ENCODE measurements at regions not wholly inside any gene's neighbourhood (a gene's known extent, or its start where the extent isn't known, plus 50 kb on each side); places are given as distances from the start of the nearest gene placed in this dataset.

DNA sequence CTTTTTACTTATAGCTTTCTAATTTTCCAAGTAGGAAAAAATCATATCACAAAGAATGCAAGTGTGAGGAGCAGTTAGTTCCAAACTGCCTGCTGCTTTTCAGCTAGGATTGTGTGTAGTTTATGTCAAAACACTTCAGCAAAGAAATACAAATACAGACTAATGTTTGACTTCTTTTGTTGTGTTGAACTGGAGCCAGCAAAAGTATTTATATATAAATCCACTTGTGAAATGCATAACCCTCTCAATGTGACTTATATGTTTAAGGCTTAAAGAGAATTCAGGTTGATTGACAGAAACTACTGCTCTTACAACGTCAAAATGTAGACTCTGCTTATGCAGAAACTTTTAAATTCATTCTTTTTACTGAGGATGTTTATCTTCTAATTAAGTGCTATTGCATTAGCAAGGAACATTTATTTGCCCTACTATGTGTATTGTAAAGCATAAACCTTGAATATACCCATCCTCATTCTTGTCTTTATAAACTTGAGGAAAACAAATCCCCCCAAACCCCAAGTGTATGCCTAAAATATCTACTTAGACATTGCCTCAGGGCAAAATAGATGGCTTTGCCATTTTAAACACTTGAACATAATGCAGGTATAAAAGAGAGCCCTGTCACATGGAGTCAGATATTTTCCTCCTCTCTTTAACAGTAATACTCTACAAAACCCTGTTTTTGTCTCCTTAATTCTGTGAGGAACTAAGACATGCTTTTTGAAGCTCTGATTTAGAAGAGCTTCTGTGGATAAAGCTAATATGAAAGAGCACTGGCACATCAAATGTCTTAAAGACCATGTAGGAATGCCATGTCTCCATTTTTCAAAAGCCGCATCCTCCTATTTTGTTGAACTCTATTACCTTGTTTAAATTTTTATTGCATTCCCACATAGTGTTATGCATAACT, 302.8 kb upstream of the TBC1D5 start:
- peaks cover 15% of the 10 kb centered on the region for H3K4me1 Mint-ChIP-seq (ENCODE audit: low read depth, unreplicated experiment)
- H3K9me3 Mint-ChIP-seq (ENCODE audit: unreplicated experiment) = no peaks in the 10 kb centered on the region
- no peak overlapping the region for H3K27ac Mint-ChIP-seq (ENCODE audit: unreplicated experiment)
- no peaks in the 10 kb centered on the region for H3K36me3 Mint-ChIP-seq (ENCODE audit: unreplicated experiment)
- DNase-seq = no peak
- no peak overlapping the region for H3K4me3 Mint-ChIP-seq (ENCODE audit: unreplicated experiment)
- TF ChIP-seq, protein P1, sequence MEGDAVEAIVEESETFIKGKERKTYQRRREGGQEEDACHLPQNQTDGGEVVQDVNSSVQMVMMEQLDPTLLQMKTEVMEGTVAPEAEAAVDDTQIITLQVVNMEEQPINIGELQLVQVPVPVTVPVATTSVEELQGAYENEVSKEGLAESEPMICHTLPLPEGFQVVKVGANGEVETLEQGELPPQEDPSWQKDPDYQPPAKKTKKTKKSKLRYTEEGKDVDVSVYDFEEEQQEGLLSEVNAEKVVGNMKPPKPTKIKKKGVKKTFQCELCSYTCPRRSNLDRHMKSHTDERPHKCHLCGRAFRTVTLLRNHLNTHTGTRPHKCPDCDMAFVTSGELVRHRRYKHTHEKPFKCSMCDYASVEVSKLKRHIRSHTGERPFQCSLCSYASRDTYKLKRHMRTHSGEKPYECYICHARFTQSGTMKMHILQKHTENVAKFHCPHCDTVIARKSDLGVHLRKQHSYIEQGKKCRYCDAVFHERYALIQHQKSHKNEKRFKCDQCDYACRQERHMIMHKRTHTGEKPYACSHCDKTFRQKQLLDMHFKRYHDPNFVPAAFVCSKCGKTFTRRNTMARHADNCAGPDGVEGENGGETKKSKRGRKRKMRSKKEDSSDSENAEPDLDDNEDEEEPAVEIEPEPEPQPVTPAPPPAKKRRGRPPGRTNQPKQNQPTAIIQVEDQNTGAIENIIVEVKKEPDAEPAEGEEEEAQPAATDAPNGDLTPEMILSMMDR (IDR thresholded peaks at IDR 0.05; ENCODE audit: partially characterized antibody, unreplicated experiment) = no peak
- H3K27me3 Mint-ChIP-seq (ENCODE audit: unreplicated experiment) = no peaks in the 10 kb centered on the region

DNA sequence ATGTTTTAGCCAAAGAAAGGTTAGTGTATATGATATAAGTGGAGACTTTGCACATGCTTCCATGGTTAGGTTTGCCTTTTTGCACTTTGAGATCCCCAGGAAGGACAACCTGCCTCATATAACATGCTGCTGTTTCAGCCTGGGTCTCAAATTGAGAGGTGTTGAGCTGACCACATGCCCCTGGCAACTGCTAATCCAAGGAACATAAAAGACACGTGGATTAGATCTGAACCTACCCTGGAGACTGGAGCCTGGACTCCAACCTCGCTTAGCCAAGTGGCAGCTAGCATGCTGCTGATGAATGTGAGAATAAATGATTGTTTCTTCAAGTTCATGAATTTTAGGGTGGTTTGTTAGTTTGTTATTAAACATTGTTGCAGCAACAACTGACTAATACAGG, 301.8 kb upstream of the TBC1D5 start:
- H3K36me3 Mint-ChIP-seq (ENCODE audit: unreplicated experiment) = no peaks in the 10 kb centered on the region
- H3K27me3 Mint-ChIP-seq (ENCODE audit: unreplicated experiment) = no peaks in the 10 kb centered on the region
- TF ChIP-seq, protein P1 (IDR thresholded peaks at IDR 0.05; ENCODE audit: partially characterized antibody, unreplicated experiment) = no peak
- H3K4me1 Mint-ChIP-seq (ENCODE audit: low read depth, unreplicated experiment) = peaks cover 8% of the 10 kb centered on the region
- no peak overlapping the region for H3K4me3 Mint-ChIP-seq (ENCODE audit: unreplicated experiment)
- no peaks in the 10 kb centered on the region for H3K9me3 Mint-ChIP-seq (ENCODE audit: unreplicated experiment)
- DNase-seq = no peak
- no peak overlapping the region for H3K27ac Mint-ChIP-seq (ENCODE audit: unreplicated experiment)

DNA sequence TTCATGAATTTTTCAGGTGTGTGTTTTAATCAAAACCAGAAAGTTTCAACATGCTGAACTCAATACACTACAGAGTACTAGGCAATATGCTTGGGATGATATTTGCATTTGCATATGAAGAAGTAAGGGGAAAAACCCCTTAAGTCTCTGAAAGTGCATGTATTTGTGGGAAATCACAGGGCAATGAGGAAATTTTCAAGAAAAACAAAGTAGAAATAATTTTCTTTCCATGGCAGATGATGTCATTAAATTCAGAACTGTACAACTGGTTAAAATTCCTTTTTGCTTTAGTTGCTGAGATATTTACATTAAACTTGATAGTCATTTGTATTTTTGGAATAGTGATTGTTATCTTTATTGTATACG, 294.0 kb upstream of the TBC1D5 start:
- no peak overlapping the region for H3K27ac Mint-ChIP-seq (ENCODE audit: unreplicated experiment)
- H3K4me3 Mint-ChIP-seq (ENCODE audit: unreplicated experiment) = no peak overlapping the region
- no peak for DNase-seq
- H3K9me3 Mint-ChIP-seq (ENCODE audit: unreplicated experiment) = no peaks in the 10 kb centered on the region
- H3K4me1 Mint-ChIP-seq (ENCODE audit: low read depth, unreplicated experiment) = peaks cover 6% of the 10 kb centered on the region
- H3K36me3 Mint-ChIP-seq (ENCODE audit: unreplicated experiment) = no peaks in the 10 kb centered on the region
- TF ChIP-seq, protein P1 (IDR thresholded peaks at IDR 0.05; ENCODE audit: partially characterized antibody, unreplicated experiment) = no peak
- no peaks in the 10 kb centered on the region for H3K27me3 Mint-ChIP-seq (ENCODE audit: unreplicated experiment)

DNA sequence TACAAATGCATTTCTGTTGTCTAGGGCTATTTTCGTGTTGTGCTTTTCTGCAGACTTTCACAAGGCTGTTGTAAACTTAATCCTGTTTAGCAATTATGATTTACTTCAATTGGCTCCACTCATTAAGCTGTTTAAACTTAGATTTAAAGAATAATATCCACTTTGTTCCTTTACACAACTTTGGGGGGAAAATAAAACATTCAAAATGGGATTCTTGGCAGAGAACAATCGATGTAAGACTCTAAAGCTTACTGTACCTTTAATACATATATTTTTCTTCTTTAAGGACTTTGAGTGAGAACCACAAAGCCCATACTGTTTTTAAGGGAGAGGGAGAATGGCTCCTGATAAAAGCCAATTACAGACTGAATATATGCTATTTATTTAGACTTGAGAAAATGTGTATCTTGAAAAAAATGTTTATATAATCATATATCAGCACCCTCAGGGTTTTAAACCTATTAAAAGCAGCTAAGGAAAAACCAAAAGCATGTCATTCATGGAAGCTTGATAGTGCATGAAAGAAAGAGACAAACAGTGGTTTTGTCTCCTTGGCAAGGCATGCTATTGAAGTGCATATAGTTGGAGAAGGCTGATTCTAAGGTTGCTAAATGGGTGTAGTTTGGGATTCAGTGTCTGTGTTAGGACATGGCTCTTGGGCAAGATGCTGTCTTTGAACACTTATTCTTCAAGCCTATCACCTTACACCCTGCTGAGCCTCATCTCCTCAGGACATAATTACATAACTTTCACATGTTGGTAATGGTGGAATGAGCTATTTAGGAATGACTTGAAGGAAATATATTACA, 293.4 kb upstream of the TBC1D5 start:
- Mint-ChIP-seq H3K27me3 (ENCODE audit: unreplicated experiment) (no peaks in the 10 kb centered on the region), H3K9me3 (ENCODE audit: unreplicated experiment) (no peaks in the 10 kb centered on the region), H3K4me3 (ENCODE audit: unreplicated experiment) (no peak overlapping the region), H3K27ac (ENCODE audit: unreplicated experiment) (no peak overlapping the region), H3K4me1 (ENCODE audit: low read depth, unreplicated experiment) (peaks cover 6% of the 10 kb centered on the region), H3K36me3 (ENCODE audit: unreplicated experiment) (no peaks in the 10 kb centered on the region)
- TF ChIP-seq, protein P1 (IDR thresholded peaks at IDR 0.05; ENCODE audit: partially characterized antibody, unreplicated experiment) = no peak
- DNase-seq = no peak

Data from glutamatergic neuron (in vitro differentiated cells).